ENCODE measurements at regions not wholly inside any gene's neighbourhood (a gene's known extent, or its start where the extent isn't known, plus 50 kb on each side); places are given as distances from the start of the nearest gene placed in this dataset.

GRCh38 chrX:131894995-131895394 is 128.1 kb upstream of the STK26 start:
- no peak for DNase-seq (ENCODE audit: low spot score)

- no peak for DNase-seq (ENCODE audit: low spot score)
Observed at GRCh38 chrX:131895807-131896206, 127.3 kb upstream of the STK26 start.

- no peak for DNase-seq (ENCODE audit: low spot score)
Observed at GRCh38 chrX:131901546-131901945, 121.6 kb upstream of the STK26 start.

GRCh38 chrX:131907488-131908314 is 115.4 kb upstream of the STK26 start:
- DNase-seq (ENCODE audit: low spot score), result no peak

GRCh38 chrX:131910586-131910985 is 112.5 kb upstream of the STK26 start:
- no peak for DNase-seq (ENCODE audit: low spot score)

GRCh38 chrX:131915488-131915887 is 107.6 kb upstream of the STK26 start:
- DNase-seq (ENCODE audit: low spot score), result no peak

- no peak for DNase-seq (ENCODE audit: low spot score)
Observed at GRCh38 chrX:131917588-131917987, 105.5 kb upstream of the STK26 start.

GRCh38 chrX:131918839-131919238 is 104.3 kb upstream of the STK26 start:
- DNase-seq (ENCODE audit: low spot score), result no peak

GRCh38 chrX:131923614-131924250 is 99.4 kb upstream of the STK26 start:
- DNase-seq (ENCODE audit: low spot score), result no peak

GRCh38 chrX:131938749-131939148 is 84.4 kb upstream of the STK26 start:
- DNase-seq (ENCODE audit: low spot score), result no peak

- no peak for DNase-seq (ENCODE audit: low spot score)
Observed at GRCh38 chrX:131942034-131942433, 81.1 kb upstream of the STK26 start.

GRCh38 chrX:131944936-131945902 is 77.9 kb upstream of the STK26 start:
- DNase-seq (ENCODE audit: low spot score), result no peak

GRCh38 chrX:131951166-131951565 is 71.9 kb upstream of the STK26 start:
- no peak for DNase-seq (ENCODE audit: low spot score)

- no peak for DNase-seq (ENCODE audit: low spot score)
Observed at GRCh38 chrX:131955099-131955777, 67.9 kb upstream of the STK26 start.

GRCh38 chrX:131958724-131959123 is 64.4 kb upstream of the STK26 start:
- DNase-seq (ENCODE audit: low spot score), result no peak

GRCh38 chrX:131970347-131970746 is 52.8 kb upstream of the STK26 start:
- no peak for DNase-seq (ENCODE audit: low spot score)
